Pancreas (tissue), 10 donors: ENCODE measurements at regions not wholly inside any gene's neighbourhood (a gene's known extent, or its start where the extent isn't known, plus 50 kb on each side); places are given as distances from the start of the nearest gene placed in this dataset.

Experiments used
- ATAC-seq, 4 donors: fragments of 200-7000 bp; cut with Tn5 transposase; one replicate each; pipeline versions ENCODE4 v1.8.0 to v1.9.1; 2020; ENCODE audit warnings: mild to moderate bottlenecking in 4 of 4, moderate library complexity in 4 of 4
- DNase-seq, 6 donors: peaks; one replicate each; pipeline ENCODE4 v3.0.0-alpha.2; 2020
- FAIRE-seq: peaks from 2 replicates; lab custom pipeline; 2012; peaks lifted over from hg19 to GRCh38; lab: Jason Lieb, UNC
- H3K27ac ChIP-seq, 4 donors: fragments of 200-600 bp; sonication (generic); 1 replicate in 3 of 4; 2 replicates in 1 of 4; pipeline versions ENCODE4 v1.5.0 to v1.8.0; 2020
- H3K27me3 ChIP-seq, 4 donors: fragments of 200-600 bp; one replicate each; pipeline ENCODE4 v1.8.0; 2021
- H3K36me3 ChIP-seq, 3 donors: fragments of 200-600 bp; sonication (generic) in 1 of 3; one replicate each; pipeline versions ENCODE4 v1.5.0 to v1.8.0; 2020 to 2021
- H3K4me1 ChIP-seq, 3 donors: fragments of 200-600 bp; one replicate each; pipeline ENCODE4 v1.8.0; 2021
- H3K4me3 ChIP-seq, 4 donors: fragments of 200-600 bp; sonication (generic) in 2 of 4; one replicate each; pipeline versions ENCODE4 v1.5.0 to v1.8.0; 2020 to 2021
- H3K9me3 ChIP-seq, 4 donors: fragments of 200-600 bp; one replicate each; pipeline ENCODE4 v1.8.0; 2021
- WGBS, 2 donors: extraction: QIAGEN DNeasy Blood & Tissue Kit; methylation state at CpG; one replicate each; pipeline ENCODE4 v1.1.7; 2013; 5-methylcytosine and 5-hydroxymethylcytosine counted together
- intact Hi-C, 3 donors: fragments of 100-400 bp; cut with DNase I; formaldehyde crosslinking; loops; one replicate each; pipeline versions ENCODE4 v1.11.1 to v1.14.2; 2022
- TF ChIP-seq, protein P1 (sequence below), 4 donors: fragments of 200-600 bp; sonication (generic) in 3 of 4; IDR thresholded peaks; one replicate each; pipeline versions ENCODE4 v1.5.0 to v1.8.0; 2021; ENCODE audit warnings: antibody characterized with exemption in 4 of 4
- donor health status: healthy with polysubstance abuse.
- donor health status: DM: no; HTN: no; CAD: no; lungs with moderate emphysema.
- donor health status: DM: no; HTN: no; CAD: no.
- donor health status: control.
- donor health status: control.
- donor health status: Bipolar disorder and iron deficiency.
- donor health status: DM: yes; HTN: yes; CAD: no.
- donor health status: DM: no; HTN: no; CAD: no.
- donor health status: DM: no; HTN: no; CAD: no.
- donor health status: DM: yes; HTN: yes; CAD: no.

DNA sequence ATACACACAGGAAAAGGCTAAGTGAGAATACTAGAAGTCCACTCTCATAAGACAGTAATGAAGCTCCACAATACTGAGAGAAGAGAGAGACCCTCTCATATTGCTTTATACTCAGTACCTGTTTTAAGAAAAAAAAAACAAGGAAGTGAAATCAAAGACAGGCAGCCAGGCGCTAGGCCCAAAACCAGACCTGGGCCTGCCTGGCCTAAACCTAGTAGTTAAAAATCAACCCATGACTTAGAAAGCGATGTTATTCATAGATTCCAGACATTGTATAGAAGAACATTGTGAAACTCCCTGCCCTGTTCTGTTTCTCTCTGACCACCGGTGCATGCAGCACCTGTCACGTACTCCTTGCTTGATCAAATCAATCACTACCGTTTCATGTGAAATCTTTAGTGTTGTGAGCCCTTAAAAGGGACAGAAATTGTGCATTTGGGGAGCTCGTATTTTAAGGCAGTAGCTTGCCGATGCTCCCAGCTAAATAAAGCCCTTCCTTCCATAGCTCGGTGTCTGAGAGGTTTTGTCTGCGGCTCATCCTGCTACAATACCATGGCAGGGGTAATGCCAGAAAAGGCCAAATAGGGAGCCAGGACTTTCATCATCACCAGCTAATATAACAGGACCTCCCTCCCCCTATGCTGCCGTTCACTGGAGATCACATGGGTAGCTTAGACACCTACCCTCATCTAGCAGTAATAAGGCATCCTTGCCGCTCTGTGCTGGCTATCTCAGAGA lies 1294.1 kb downstream of the NSUN3 start:
- no peak overlapping the region for H3K4me3 ChIP-seq
- intact Hi-C loops = no loop called here
- ATAC-seq (no peak), FAIRE-seq (no peak), DNase-seq (no peak)
- no peaks in the 10 kb centered on the region for H3K27me3 ChIP-seq
- no peaks in the 10 kb centered on the region for H3K4me1 ChIP-seq
- TF ChIP-seq, protein P1, sequence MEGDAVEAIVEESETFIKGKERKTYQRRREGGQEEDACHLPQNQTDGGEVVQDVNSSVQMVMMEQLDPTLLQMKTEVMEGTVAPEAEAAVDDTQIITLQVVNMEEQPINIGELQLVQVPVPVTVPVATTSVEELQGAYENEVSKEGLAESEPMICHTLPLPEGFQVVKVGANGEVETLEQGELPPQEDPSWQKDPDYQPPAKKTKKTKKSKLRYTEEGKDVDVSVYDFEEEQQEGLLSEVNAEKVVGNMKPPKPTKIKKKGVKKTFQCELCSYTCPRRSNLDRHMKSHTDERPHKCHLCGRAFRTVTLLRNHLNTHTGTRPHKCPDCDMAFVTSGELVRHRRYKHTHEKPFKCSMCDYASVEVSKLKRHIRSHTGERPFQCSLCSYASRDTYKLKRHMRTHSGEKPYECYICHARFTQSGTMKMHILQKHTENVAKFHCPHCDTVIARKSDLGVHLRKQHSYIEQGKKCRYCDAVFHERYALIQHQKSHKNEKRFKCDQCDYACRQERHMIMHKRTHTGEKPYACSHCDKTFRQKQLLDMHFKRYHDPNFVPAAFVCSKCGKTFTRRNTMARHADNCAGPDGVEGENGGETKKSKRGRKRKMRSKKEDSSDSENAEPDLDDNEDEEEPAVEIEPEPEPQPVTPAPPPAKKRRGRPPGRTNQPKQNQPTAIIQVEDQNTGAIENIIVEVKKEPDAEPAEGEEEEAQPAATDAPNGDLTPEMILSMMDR (IDR thresholded peaks at IDR 0.05) = no peak
- H3K27ac ChIP-seq = peak overlapping the region in 3 of 4 donors; percentile 18 to 30 (median 28)
- no peaks in the 10 kb centered on the region for H3K36me3 ChIP-seq
- WGBS, 2 donors = 71 to 74% methylated on average over 11 of the region's 11 CpGs
- H3K9me3 ChIP-seq = no peaks in the 10 kb centered on the region

DNA sequence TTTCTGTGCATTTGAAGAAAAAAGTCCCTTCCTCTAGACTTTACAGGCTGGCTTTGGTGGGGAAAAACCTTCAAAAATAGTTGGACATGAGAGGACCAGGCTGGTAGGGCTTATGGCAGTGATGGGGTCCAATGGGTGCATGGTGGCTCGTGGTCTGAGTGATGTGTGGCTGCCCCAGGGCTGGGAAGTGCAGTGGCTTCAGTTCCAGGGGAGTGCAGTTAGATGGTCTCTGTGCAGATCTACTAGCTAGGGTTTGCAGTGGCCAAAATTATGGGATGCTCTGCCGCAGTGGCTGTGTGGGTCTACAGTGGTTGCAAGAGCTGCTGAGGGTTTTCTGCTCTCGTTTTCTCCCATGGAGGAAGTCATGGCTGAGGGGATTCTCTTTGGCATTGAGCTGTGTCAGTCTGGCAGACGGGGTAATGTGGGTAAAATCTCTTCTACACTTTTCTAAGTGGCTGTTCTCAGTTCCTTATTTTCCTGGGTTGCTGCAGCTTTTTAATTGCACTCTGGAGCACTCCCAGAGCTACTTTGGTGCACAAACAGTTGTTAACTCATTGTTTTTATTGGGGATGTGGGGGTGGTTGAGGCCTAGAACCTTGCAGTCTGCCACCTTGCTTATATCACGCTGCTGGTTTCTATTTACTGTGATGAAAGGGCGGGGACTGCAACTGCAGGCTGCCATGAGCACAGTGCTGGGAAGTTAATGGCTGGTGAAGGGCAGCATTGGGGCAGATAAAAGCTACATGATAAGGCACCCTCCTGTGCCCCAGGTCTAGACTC lies 1324.6 kb downstream of the NSUN3 start:
- TF ChIP-seq, protein P1 (IDR thresholded peaks at IDR 0.05) = no peak
- H3K27ac ChIP-seq = no peak overlapping the region
- ATAC-seq = no peak
- H3K27me3 ChIP-seq = no peaks in the 10 kb centered on the region
- H3K4me3 ChIP-seq = no peak overlapping the region
- H3K9me3 ChIP-seq = no peaks in the 10 kb centered on the region
- WGBS, 2 donors = 70 to 80% methylated on average over 6 of the region's 6 CpGs
- no peak for DNase-seq
- no peaks in the 10 kb centered on the region for H3K36me3 ChIP-seq
- H3K4me1 ChIP-seq = no peaks in the 10 kb centered on the region
- FAIRE-seq = no peak
- intact Hi-C loops = no loop called here

DNA sequence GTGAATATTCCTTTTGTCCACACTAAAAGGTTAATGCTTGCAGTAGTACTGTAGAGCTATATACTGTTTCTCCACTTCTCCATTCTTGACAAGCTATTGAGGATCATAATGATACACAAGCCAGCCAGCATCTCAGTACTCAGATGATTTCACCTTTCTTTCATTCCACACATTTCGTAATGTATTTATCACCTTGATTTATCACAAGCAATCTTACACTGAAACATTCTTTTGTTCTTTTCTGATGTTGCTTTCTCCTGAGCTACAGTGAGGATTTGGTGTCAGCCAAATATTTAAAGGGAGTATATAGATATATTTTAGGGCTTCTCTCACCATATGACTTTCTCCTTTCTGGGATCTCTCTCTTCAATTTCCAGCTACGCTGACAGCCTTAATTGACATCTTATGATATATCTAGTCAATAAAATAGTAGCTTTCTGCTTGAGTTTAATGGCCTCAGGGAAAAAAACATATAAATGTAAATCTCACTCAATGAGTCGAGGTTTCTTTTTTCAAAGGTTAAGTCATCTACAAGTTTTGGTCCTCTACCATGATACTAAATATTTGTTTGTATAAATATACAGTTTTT lies 1327.0 kb downstream of the NSUN3 start:
- ATAC-seq (no peak), DNase-seq (no peak), FAIRE-seq (no peak)
- Histone ChIP-seq H3K27ac (no peak overlapping the region), H3K4me1 (no peaks in the 10 kb centered on the region), H3K9me3 (no peaks in the 10 kb centered on the region), H3K36me3 (no peaks in the 10 kb centered on the region), H3K4me3 (no peak overlapping the region), H3K27me3 (no peaks in the 10 kb centered on the region)
- intact Hi-C loops = no loop called here
- WGBS, 2 donors = 70 to 81% methylated on average over 3 of the region's 3 CpGs
- TF ChIP-seq, protein P1 (IDR thresholded peaks at IDR 0.05) = no peak

DNA sequence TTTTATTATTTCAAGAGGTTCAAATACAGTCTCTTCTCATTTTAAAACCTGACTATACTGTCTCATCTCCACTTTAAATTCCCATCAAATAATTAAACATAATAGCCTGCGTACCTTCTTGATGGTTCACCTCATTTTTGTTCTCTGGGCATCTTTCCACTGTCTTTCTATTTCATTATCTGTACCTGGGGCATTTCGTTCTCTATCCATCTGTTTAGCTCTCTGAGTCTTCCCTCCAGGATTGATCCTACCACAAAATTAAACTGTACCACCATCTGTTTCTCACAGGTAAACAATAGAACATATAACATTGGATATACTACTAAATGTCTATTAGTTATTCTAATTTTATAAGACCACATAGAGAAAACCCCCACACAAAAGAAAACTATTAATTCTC lies 1331.4 kb downstream of the NSUN3 start:
- TF ChIP-seq, protein P1 (IDR thresholded peaks at IDR 0.05) = no peak
- H3K4me3 ChIP-seq = no peak overlapping the region
- no peak overlapping the region for H3K27ac ChIP-seq
- ATAC-seq = no peak
- no peaks in the 10 kb centered on the region for H3K36me3 ChIP-seq
- no peaks in the 10 kb centered on the region for H3K9me3 ChIP-seq
- DNase-seq = no peak
- FAIRE-seq = no peak
- WGBS, 2 donors = 64 to 82% methylated on average over 2 of the region's 2 CpGs
- H3K27me3 ChIP-seq = no peaks in the 10 kb centered on the region
- H3K4me1 ChIP-seq = no peaks in the 10 kb centered on the region
- intact Hi-C loops = no loop called here
